ENCODE measurements at regions not wholly inside any gene's neighbourhood (a gene's known extent, or its start where the extent isn't known, plus 50 kb on each side); places are given as distances from the start of the nearest gene placed in this dataset.

GRCh38 chr3:22199095-22199494, 448.1 kb upstream of the ZNF385D start:
- Histone ChIP-seq H3K36me3 (no peaks in the 10 kb centered on the region), H3K4me1 (no peaks in the 10 kb centered on the region), H3K9me3 (replicated peaks) (no peaks in the 10 kb centered on the region), H3K4me3 (no peak overlapping the region), H3K27me3 (ENCODE audit: low read depth) (no peaks in the 10 kb centered on the region), H3K27ac (replicated peaks) (no peak overlapping the region)
- no peak for TF ChIP-seq CTCF (IDR thresholded peaks at IDR 0.05; ENCODE audit: borderline replicate concordance)
- intact Hi-C loops (cut with micrococcal nuclease): no loop called here
- DNase-seq: no peak

GRCh38 chr3:22208844-22209243, 457.8 kb upstream of the ZNF385D start:
- no peaks in the 10 kb centered on the region for H3K36me3 ChIP-seq
- TF ChIP-seq CTCF (IDR thresholded peaks at IDR 0.05; ENCODE audit: borderline replicate concordance): no peak
- no peaks in the 10 kb centered on the region for H3K4me1 ChIP-seq
- intact Hi-C loops (cut with micrococcal nuclease): no loop called here
- no peaks in the 10 kb centered on the region for H3K9me3 ChIP-seq (replicated peaks)
- H3K4me3 ChIP-seq: no peak overlapping the region
- H3K27me3 ChIP-seq (ENCODE audit: low read depth): no peaks in the 10 kb centered on the region
- no peak for DNase-seq
- H3K27ac ChIP-seq (replicated peaks): no peak overlapping the region

- no peak overlapping the region for H3K4me3 ChIP-seq
- H3K27ac ChIP-seq (replicated peaks): no peak overlapping the region
- intact Hi-C loops (cut with micrococcal nuclease): no loop called here
- H3K36me3 ChIP-seq: no peaks in the 10 kb centered on the region
- no peak for TF ChIP-seq CTCF (IDR thresholded peaks at IDR 0.05; ENCODE audit: borderline replicate concordance)
- no peaks in the 10 kb centered on the region for H3K9me3 ChIP-seq (replicated peaks)
- H3K27me3 ChIP-seq (ENCODE audit: low read depth): no peaks in the 10 kb centered on the region
- H3K4me1 ChIP-seq: no peaks in the 10 kb centered on the region
- DNase-seq: no peak
These were observed 458.6 kb upstream of the ZNF385D start for GRCh38 chr3:22209578-22209977.

GRCh38 chr3:22210693-22211092, 459.7 kb upstream of the ZNF385D start:
- no peak overlapping the region for H3K27ac ChIP-seq (replicated peaks)
- intact Hi-C loops (cut with micrococcal nuclease): no loop called here
- DNase-seq: no peak
- no peaks in the 10 kb centered on the region for H3K4me1 ChIP-seq
- no peak for TF ChIP-seq CTCF (IDR thresholded peaks at IDR 0.05; ENCODE audit: borderline replicate concordance)
- no peaks in the 10 kb centered on the region for H3K27me3 ChIP-seq (ENCODE audit: low read depth)
- no peaks in the 10 kb centered on the region for H3K36me3 ChIP-seq
- H3K4me3 ChIP-seq: no peak overlapping the region
- H3K9me3 ChIP-seq (replicated peaks): no peaks in the 10 kb centered on the region

GRCh38 chr3:22216601-22217000, 465.6 kb upstream of the ZNF385D start:
- no peaks in the 10 kb centered on the region for H3K36me3 ChIP-seq
- no peaks in the 10 kb centered on the region for H3K4me1 ChIP-seq

More at GRCh38 chr3:22216601-22217000, 465.6 kb upstream of the ZNF385D start:
- no peak for DNase-seq
- H3K27ac ChIP-seq (replicated peaks): no peak overlapping the region
- no peaks in the 10 kb centered on the region for H3K9me3 ChIP-seq (replicated peaks)
- no peak for TF ChIP-seq CTCF (IDR thresholded peaks at IDR 0.05; ENCODE audit: borderline replicate concordance)
- intact Hi-C loops (cut with micrococcal nuclease): no loop called here
- no peak overlapping the region for H3K4me3 ChIP-seq
- H3K27me3 ChIP-seq (ENCODE audit: low read depth): no peaks in the 10 kb centered on the region

All from left ventricle myocardium inferior (tissue), 1 donor.